Fibroblast of lung (primary cell): ENCODE measurements at regions not wholly inside any gene's neighbourhood (a gene's known extent, or its start where the extent isn't known, plus 50 kb on each side); places are given as distances from the start of the nearest gene placed in this dataset.

Experiments
- DNase-seq, 2 donors: peaks; one replicate each; pipeline versions ENCODE4 v3.0.0 to v3.0.0-alpha.2; 2010; ENCODE audit warnings: low read depth in 2 of 2
- H2AFZ ChIP-seq: 2 replicates; pipeline ENCODE4 v1.5.1; 2012; ENCODE audit warnings: low read length, control low read depth, inconsistent platforms
- H3K27ac ChIP-seq: 2 replicates; pipeline ENCODE4 v1.5.1; 2011; ENCODE audit warnings: low read length, control low read depth; ENCODE audit not compliant: insufficient read depth
- H3K27me3 ChIP-seq: 2 replicates; pipeline ENCODE4 v1.5.1; 2011; ENCODE audit warnings: mild to moderate bottlenecking, low read length; ENCODE audit not compliant: control insufficient read depth, insufficient read depth
- H3K36me3 ChIP-seq: 2 replicates; pipeline ENCODE4 v1.5.1; 2011; ENCODE audit warnings: low read length; ENCODE audit not compliant: control insufficient read depth, insufficient read depth
- H3K4me1 ChIP-seq: 2 replicates; pipeline ENCODE4 v1.5.1; 2011; ENCODE audit warnings: low read length; ENCODE audit not compliant: control insufficient read depth, insufficient read depth; ENCODE audit errors: extremely low read depth
- H3K4me2 ChIP-seq: 2 replicates; pipeline ENCODE4 v1.5.1; 2011; ENCODE audit warnings: low read length, control low read depth; ENCODE audit not compliant: insufficient read depth; ENCODE audit errors: extremely low read depth
- H3K4me3 ChIP-seq, 4 experiments: fragments of 200-600 bp in 1 of 4; sonication (generic) in 1 of 4; replicated peaks in 1 of 4; 2 replicates each; pipeline ENCODE4 v1.5.1; 2011 to 2016; ENCODE audit warnings: low read length in 4 of 4, low read depth in 3 of 4, mild to moderate bottlenecking in 3 of 4, control low read depth in 2 of 4, inconsistent platforms in 1 of 4, mixed read lengths in 1 of 4; ENCODE audit not compliant: insufficient read depth in 1 of 4; ENCODE audit errors: control extremely low read depth in 1 of 4
- H3K79me2 ChIP-seq: 2 replicates; pipeline ENCODE4 v1.5.1; 2012; ENCODE audit warnings: mild to moderate bottlenecking, low read length, inconsistent platforms; ENCODE audit not compliant: control insufficient read depth, insufficient read depth
- H3K9ac ChIP-seq: 2 replicates; pipeline ENCODE4 v1.5.1; 2011; ENCODE audit warnings: mild to moderate bottlenecking, low read length, control low read depth; ENCODE audit not compliant: insufficient read depth
- H3K9me3 ChIP-seq: 2 replicates; pipeline ENCODE4 v1.5.1; 2012; ENCODE audit warnings: low read depth, low read length; ENCODE audit not compliant: control insufficient read depth, insufficient read depth
- H4K20me1 ChIP-seq: 2 replicates; pipeline ENCODE4 v1.5.1; 2011; ENCODE audit warnings: low read length; ENCODE audit not compliant: control insufficient read depth, insufficient read depth; ENCODE audit errors: extremely low read depth
- CTCF ChIP-seq, 2 donors: IDR thresholded peaks in 1 of 2; conservative IDR thresholded peaks in 1 of 2; 1 replicate in 1 of 2; 2 replicates in 1 of 2; pipeline ENCODE4 v1.5.1; 2011 to 2012; ENCODE audit warnings: low read length in 2 of 2, control low read depth in 1 of 2, inconsistent platforms in 1 of 2, low read depth in 1 of 2, mild to moderate bottlenecking in 1 of 2
- EZH2 ChIP-seq: IDR thresholded peaks from 2 replicates; pipeline ENCODE4 v1.5.1; 2012; ENCODE audit warnings: low read length, control low read depth, mild to moderate bottlenecking; ENCODE audit errors: missing control alignments

GRCh38 chr5:120926471-120926870 is 462.4 kb downstream of the PRR16 start:
- Histone ChIP-seq H3K4me1 (no peaks in the 10 kb centered on the region), H2AFZ (no peak overlapping the region), H3K79me2 (no peaks in the 10 kb centered on the region), H3K4me2 (no peak overlapping the region), H3K27ac (no peak overlapping the region), H3K9ac (no peak overlapping the region), H3K27me3 (no peaks in the 10 kb centered on the region), H3K4me3 (no peak overlapping the region), H3K36me3 (no peaks in the 10 kb centered on the region), H3K9me3 (no peaks in the 10 kb centered on the region), H4K20me1 (no peaks in the 10 kb centered on the region)
- no peak for TF ChIP-seq CTCF (conservative IDR thresholded peaks at IDR 0.05 in 1 of 2, IDR thresholded peaks at IDR 0.05 in 1 of 2; ENCODE audit: low read depth in 1 of 2, low read length in 2 of 2)
- no peak for TF ChIP-seq EZH2
- no peak for DNase-seq

GRCh38 chr5:120927950-120928530 is 463.9 kb downstream of the PRR16 start:
- no peak overlapping the region for H3K4me3 ChIP-seq
- no peak for DNase-seq
- no peaks in the 10 kb centered on the region for H3K36me3 ChIP-seq
- H3K27me3 ChIP-seq = no peaks in the 10 kb centered on the region
- TF ChIP-seq CTCF (conservative IDR thresholded peaks at IDR 0.05 in 1 of 2, IDR thresholded peaks at IDR 0.05 in 1 of 2; ENCODE audit: low read depth in 1 of 2, low read length in 2 of 2) (no peak), EZH2 (no peak)
- no peaks in the 10 kb centered on the region for H4K20me1 ChIP-seq
- no peak overlapping the region for H3K9ac ChIP-seq
- no peak overlapping the region for H2AFZ ChIP-seq
- H3K79me2 ChIP-seq = no peaks in the 10 kb centered on the region
- no peak overlapping the region for H3K4me2 ChIP-seq
- no peaks in the 10 kb centered on the region for H3K9me3 ChIP-seq
- no peak overlapping the region for H3K27ac ChIP-seq
- H3K4me1 ChIP-seq = no peaks in the 10 kb centered on the region

GRCh38 chr5:120932480-120932879 is 468.4 kb downstream of the PRR16 start:
- Histone ChIP-seq H3K9ac (no peak overlapping the region), H3K9me3 (no peaks in the 10 kb centered on the region), H3K4me1 (no peaks in the 10 kb centered on the region), H3K79me2 (no peaks in the 10 kb centered on the region), H3K36me3 (no peaks in the 10 kb centered on the region), H3K27me3 (no peaks in the 10 kb centered on the region), H4K20me1 (no peaks in the 10 kb centered on the region), H3K27ac (no peak overlapping the region), H3K4me3 (no peak overlapping the region), H3K4me2 (no peak overlapping the region), H2AFZ (no peak overlapping the region)
- no peak for DNase-seq
- TF ChIP-seq CTCF (conservative IDR thresholded peaks at IDR 0.05 in 1 of 2, IDR thresholded peaks at IDR 0.05 in 1 of 2; ENCODE audit: low read depth in 1 of 2, low read length in 2 of 2) (no peak), EZH2 (no peak)
